AG04449 (cell line): ENCODE measurements at regions not wholly inside any gene's neighbourhood (a gene's known extent, or its start where the extent isn't known, plus 50 kb on each side); places are given as distances from the start of the nearest gene placed in this dataset.

Experiments
- CTCF ChIA-PET: fragments of 350-600 bp; formaldehyde crosslinking; extraction: SDS; loops from one replicate; lab custom pipeline; 2021; ENCODE audit warnings: antibody characterized with exemption; lab: Yijun Ruan, JAX
- POLR2A ChIA-PET: fragments of 400-600, 350-600 bp; formaldehyde crosslinking; extraction: SDS; loops from one replicate; lab custom pipeline; 2020; ENCODE audit warnings: antibody characterized with exemption, inconsistent platforms; lab: Yijun Ruan, JAX
- DNase-seq: peaks from one replicate; pipeline ENCODE4 v3.0.0-alpha.2; 2010; ENCODE audit warnings: low read depth, low spot score
- H3K4me3 ChIP-seq: 2 replicates; pipeline ENCODE4 v1.5.1; 2011; ENCODE audit warnings: low read depth, mild to moderate bottlenecking, control low read depth, low read length
- TF ChIP-seq, protein P1 (sequence below): IDR thresholded peaks from one replicate; pipeline ENCODE4 v1.5.1; 2011; ENCODE audit warnings: mild to moderate bottlenecking, moderate library complexity, low read length, control low read depth, inconsistent platforms; ENCODE audit not compliant: insufficient read depth; ENCODE audit errors: missing control alignments

DNA sequence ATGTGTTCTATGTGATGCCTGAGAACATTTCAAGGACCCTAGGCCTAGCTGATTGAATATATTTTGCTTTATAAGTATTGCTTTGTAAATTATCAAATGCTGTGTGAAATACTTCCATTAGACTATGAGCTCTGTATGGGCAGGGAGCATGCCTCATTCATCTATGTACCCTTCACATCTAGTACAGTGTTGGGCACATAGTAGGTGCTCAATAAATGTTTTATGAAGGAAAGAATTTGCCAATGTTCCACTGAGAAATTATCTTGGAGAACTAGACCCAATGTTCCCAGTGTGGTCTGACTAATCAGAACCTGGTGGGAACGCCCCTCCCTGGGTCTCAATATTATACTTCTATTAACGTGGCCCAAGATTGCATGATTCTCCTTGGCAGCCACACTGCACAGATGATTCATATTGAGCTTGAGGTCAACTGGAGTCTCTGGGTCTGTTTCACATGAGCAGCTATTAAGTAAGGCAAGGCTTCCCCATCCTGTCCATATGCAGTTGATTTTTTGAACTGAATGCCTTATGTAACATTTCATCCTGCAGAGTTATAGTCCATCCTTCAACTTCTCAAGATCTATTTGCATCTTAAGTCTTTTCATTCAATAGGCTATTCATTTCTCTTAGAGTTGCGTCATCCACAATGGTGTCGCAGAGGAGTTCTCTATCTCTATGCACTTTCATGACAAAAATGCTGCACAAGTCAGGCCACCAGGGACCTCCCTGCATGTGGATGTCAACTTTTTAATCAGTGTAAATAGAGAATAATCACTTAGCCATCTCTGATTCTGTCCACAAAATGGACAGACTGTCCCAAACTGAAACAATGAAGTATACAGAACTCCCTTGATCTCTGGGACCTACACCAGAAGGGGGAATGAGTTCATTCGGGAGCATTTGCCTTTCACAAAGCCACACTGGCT, 257.6 kb downstream of the CYP26B1 start:
- ChIA-PET POLR2A (interaction anchor here (1.0 kb wide), 1 partner anchor 11 kb away, joined by 3 read pairs; no protein-coding TSS in a partner anchor), CTCF (interaction anchor here (0.7 to 2.3 kb wide), 9 partner anchors 9 to 280 kb away, joined by 3 to 10 read pairs (median 3); no protein-coding TSS in a partner anchor)
- no peak overlapping the region for H3K4me3 ChIP-seq
- DNase-seq: peak; percentile 78
- TF ChIP-seq, protein P1, sequence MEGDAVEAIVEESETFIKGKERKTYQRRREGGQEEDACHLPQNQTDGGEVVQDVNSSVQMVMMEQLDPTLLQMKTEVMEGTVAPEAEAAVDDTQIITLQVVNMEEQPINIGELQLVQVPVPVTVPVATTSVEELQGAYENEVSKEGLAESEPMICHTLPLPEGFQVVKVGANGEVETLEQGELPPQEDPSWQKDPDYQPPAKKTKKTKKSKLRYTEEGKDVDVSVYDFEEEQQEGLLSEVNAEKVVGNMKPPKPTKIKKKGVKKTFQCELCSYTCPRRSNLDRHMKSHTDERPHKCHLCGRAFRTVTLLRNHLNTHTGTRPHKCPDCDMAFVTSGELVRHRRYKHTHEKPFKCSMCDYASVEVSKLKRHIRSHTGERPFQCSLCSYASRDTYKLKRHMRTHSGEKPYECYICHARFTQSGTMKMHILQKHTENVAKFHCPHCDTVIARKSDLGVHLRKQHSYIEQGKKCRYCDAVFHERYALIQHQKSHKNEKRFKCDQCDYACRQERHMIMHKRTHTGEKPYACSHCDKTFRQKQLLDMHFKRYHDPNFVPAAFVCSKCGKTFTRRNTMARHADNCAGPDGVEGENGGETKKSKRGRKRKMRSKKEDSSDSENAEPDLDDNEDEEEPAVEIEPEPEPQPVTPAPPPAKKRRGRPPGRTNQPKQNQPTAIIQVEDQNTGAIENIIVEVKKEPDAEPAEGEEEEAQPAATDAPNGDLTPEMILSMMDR: no peak

DNA sequence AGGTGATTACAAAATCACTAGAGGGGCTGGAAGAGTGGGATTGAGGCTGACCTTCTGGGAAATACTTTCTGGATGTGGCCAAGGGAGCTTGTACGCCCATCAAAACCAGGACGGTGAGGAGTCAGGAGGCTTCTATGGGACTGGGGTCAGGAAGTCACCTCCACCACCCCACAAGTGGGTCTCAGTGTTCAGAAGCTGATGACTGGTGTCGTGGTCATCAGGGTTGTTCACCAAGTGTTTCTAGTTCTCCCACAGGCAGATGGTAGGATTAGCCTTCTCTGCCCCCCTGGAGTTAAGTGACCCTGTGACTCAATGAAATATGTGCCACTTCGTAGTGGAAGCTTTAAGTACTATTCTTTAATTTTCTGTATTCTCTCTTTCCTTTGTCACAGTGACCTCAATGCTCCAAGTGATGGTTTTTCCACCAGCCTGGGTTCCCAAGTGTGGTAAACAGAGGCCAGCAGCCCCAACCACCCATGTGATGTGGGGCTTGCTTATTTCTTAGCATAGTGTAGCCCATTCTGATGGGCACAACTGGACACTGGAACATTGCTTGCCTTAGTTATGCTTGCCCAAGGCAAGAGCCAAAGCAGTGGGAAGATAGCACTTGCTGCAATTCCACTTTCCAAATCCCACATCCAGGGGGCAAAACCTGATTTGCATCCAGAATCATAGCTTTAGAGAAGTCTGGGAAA, 258.8 kb downstream of the CYP26B1 start:
- TF ChIP-seq, protein P1: no peak
- ChIA-PET POLR2A (no interaction called here), CTCF (interaction anchor here (0.7 to 2.3 kb wide), 7 partner anchors 8 to 279 kb away, joined by 3 to 10 read pairs (median 4); no protein-coding TSS in a partner anchor)
- no peak for DNase-seq
- H3K4me3 ChIP-seq: no peak overlapping the region

DNA sequence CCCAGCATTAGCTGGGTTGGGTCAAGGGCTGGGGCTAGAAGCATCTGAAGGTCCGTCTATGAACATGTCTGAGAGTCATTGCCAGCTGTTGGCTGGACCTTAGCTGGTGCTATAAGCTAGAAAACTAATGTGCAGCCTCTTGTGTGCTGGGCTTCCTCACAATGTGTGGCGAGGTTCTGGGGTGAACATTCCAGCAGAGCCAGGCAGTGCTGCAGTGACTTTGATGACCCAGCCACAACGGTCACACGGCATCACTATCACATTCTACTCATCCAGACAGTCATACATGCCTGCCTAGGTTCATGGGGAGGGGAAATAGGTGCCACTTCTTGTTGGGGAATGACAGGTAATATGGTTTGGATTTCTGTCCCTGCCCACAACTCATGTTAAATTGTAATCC, 260.5 kb downstream of the CYP26B1 start:
- ChIA-PET CTCF (interaction anchor here (1.2 kb wide), 1 partner anchor 16 kb away, joined by 3 read pairs; no protein-coding TSS in a partner anchor), POLR2A (no interaction called here)
- H3K4me3 ChIP-seq: no peak overlapping the region
- DNase-seq: no peak
- TF ChIP-seq, protein P1: no peak

DNA sequence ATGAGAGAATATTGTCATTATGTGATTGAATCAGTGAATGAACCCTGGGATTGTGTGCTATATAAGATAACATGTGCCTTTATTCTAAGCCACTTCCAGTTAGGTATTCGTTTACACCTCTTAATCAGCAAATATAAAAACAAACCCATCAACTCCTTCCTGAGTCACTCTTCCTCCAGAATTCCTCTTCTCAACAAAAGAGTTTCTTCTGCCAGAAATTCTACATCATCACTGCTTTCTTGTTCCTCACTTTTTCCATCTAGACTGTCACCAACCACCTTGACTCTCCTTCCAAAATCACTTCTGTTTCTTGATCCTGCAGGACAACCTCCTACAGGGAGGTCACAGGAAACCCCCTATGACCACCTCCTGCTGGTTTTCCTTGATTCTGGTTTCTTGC, 261.4 kb downstream of the CYP26B1 start:
- TF ChIP-seq, protein P1: no peak
- POLR2A ChIA-PET: no interaction called here

DNA sequence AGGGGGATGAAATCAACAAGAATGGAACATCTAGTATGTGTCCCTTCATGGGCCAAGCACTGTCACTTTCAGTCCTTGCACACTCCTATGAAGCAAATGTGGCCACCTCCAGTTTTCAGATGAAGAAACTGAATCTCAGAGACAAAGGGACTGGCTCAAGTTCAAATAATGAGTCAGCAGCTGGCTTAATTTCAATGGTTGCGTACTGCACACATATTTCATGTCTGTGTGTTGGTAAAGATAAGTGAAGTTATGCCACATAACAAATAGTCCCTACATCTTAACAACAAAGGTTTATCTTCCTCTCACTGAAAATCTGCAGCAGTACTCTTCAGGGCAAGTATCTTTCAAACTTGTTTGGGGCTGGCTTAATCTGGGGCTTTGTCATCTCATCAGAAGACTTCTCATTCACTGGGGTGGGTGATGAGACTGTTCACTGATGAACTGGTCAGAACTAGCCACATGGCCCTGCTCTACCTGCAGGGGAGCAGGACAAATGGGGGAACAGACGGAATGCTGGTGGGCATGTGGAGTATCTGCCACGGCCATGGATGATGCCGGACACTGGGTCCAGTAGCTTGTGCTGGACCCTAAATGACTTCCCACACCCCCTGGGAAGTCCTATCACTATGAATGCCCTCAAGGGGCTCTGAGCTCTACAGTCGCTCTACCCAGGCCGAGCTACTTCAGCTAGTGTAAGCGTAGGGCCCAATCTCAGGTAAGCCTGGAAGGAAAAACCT, 263.2 kb downstream of the CYP26B1 start:
- POLR2A ChIA-PET: no interaction called here
- CTCF ChIA-PET: interaction anchor here (0.7 to 1.8 kb wide), 2 partner anchors 9 to 17 kb away, joined by 3 to 6 read pairs; no protein-coding TSS in a partner anchor
- DNase-seq: no peak
- H3K4me3 ChIP-seq: no peak overlapping the region
- TF ChIP-seq, protein P1: no peak

More for the DNA sequence above, 261.4 kb downstream of the CYP26B1 start:
- CTCF ChIA-PET: interaction anchor here (1.1 to 1.2 kb wide), 2 partner anchors 14 to 17 kb away, joined by 3 to 5 read pairs; no protein-coding TSS in a partner anchor
- DNase-seq: no peak
- H3K4me3 ChIP-seq: no peak overlapping the region
